ENCODE measurements at regions not wholly inside any gene's neighbourhood (a gene's known extent, or its start where the extent isn't known, plus 50 kb on each side); places are given as distances from the start of the nearest gene placed in this dataset.

DNA sequence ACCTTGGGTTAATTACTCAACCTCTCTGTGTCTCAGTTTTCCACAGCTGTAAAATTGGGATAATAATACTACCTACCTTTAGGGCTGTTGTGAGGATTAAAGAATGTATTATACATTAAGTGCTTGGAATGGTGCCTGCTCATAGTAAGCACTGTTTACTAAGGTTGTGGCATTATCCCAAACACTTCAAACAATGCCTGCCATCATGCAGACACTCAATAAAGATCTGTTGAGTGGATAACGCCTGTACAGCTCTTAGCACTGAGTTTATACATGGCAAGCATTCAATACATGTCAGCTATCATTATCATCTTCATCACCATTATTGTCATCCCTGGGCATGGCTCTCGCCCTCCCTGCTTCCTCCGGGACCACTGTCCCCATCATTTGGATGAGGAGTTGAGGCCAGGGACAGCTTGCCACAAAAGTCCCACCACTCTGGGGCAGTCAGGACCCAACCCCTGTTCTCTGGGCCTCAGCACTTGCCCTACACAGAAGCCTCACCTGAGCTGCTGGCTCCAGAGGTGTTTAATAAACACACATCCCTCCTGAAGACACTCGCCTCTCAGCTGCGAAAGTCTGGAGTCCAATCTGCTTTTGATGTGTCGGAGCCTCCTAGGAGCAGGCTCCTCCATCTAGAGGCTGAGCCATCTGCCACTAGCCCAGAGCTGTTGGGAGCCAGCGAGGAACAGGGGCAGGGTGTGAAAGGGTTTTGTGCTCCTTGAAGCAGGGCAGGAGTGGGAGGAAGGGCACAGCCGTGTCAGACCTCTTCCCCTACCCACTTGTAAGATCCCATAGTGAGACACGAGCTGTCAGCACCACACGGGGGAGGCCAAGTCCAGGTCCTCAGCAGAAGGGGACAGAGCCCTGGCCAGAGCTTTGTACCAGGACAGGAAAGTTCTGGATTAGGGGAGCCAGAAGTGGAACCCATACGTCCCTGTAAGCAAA is 80.9 kb upstream of the ZC3H12A start:
- DNase-seq, result no peak

- DNase-seq, result no peak
Observed at GRCh38 chr1:37394574-37395464, 79.6 kb upstream of the ZC3H12A start.

DNA sequence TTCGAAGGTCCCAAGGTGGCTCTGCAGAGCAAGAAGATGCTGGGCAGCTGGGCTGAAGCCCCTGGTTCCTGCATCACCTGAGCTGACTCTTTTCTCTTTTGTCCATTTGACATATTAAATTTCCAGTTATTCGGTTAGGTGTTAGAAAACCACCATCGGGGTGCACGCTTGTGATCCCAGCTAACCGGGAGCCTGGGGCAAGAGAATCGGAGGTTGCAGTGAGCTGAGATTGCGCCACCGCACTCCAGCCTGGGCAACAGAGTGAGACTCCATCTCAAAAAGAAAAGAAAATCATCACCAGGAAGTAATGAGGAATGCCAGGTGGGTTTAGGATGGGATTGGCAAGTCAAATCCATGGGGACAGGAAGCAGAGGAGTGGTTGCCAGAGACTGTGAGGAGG is 76.3 kb upstream of the ZC3H12A start:
- no peak for DNase-seq

DNA sequence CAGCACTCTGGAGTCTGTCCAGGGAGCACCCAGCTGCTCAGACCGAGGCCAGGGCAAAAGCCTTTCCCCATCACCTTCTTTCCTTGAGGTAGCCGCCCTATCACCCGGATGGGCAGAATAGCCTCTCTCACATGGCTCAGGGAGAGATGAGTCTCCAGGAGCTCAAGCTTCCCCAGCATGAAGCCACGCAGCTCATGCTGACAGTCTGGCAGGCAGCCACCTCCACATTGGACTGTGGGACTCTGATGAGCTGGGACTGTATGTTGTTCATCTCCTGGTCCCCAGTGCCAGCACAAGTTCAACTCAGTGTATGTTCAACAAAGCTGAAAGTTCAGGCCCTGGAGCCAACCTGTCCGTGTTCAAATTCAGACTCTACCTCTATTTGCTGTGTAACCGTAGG is 75.2 kb upstream of the ZC3H12A start:
- no peak for DNase-seq

- no peak for DNase-seq
Observed at GRCh38 chr1:37399830-37400464, 74.4 kb upstream of the ZC3H12A start.

DNA sequence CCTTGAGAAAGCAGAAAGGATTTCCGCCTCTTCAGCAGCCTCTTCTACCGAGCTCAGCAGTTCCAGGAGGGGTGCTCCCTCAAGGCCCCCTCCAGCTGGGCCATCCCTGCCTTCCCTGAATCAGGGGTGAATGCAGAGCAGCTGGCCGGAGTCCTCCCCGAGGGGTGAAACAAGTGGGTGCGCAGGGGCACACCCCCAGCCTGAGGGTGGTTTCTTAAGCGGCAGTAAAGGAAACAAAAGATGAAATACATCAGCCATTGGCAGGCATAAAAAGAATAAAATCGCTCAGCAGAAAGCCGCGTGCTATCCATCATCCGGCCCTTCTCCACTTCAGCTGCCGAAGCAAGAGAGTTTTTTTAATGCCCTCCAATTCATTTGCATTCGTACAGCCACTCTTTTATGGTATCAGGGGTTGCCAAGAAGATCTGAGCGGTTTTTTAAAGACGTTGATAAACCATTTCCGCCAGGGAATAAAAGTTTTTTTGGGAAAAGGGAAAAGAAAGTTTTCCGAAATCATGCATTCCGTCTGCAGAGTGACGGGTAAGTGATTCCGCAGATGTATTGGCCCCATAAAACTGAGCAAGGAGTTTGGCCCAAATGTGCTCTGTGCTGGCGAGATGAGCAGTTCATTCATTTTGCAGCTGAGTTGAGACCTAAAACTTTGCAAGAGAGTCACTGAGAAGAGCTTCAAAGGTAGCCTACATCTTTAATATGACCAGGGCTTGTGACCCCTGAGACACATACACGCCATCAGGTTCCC is 73.7 kb upstream of the ZC3H12A start:
- DNase-seq, result no peak

- no peak for DNase-seq
Observed at GRCh38 chr1:37403166-37403565, 71.2 kb upstream of the ZC3H12A start.

GRCh38 chr1:37404711-37405110 is 69.7 kb upstream of the ZC3H12A start:
- DNase-seq, result no peak

GRCh38 chr1:37410105-37410504 is 64.3 kb upstream of the ZC3H12A start:
- no peak for DNase-seq

- no peak for DNase-seq
Observed at GRCh38 chr1:37410815-37411214, 63.6 kb upstream of the ZC3H12A start.

DNA sequence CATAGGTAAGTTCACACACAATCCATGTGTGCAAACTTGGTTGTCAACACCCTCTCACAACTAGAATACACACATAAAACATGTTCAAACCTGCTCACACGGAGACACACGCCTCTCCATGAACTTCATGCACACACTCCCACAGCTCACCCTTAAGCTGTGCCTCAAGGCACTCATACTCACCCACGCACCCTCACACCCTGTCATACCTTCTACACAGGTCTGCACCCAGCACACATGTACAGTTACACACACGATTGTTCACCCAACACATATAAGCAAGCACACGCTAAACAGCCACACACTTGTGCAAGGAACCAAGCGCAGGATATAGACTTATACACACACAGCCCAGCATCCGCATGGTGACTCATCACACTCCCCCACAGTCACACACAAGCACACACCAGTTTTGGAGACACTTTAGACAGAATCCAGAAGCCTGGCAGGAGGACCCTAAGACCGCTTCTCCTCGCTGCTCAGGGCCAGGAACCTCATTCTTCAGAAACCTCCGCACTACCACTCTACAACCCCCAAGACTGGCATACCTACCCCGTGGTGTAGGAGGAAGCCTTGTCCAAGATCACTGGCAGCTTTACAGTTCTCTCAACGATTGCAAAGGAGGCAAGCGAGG is 58.7 kb upstream of the ZC3H12A start:
- DNase-seq, result no peak

- no peak for DNase-seq
Observed at GRCh38 chr1:37420456-37420855, 53.9 kb upstream of the ZC3H12A start.

DNA sequence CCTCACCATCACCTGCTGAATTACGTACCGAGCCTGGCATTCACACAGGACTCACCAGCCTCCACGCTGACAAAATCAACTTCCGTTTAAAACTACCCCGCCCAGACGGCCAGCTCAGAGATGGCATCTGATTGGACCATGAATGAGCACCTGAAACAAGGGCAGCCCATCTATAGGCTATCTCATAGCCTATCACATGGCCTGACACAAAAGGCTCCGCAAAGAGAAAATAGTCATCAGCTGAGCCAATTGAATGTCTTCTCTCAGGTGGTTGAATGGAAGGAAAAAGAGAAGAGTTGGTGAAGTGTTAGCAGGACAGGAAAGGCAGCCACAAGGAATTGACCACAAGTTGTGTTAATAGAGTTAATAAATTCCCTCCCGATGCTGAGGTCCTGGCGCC is 50.6 kb upstream of the ZC3H12A start:
- no peak for DNase-seq

- no peak for DNase-seq
Observed at GRCh38 chr1:37424523-37424922, 49.9 kb upstream of the ZC3H12A start.

All from NCI-H2107 (cell line).